Lower leg skin (tissue), 4 donors: ENCODE measurements at regions not wholly inside any gene's neighbourhood (a gene's known extent, or its start where the extent isn't known, plus 50 kb on each side); places are given as distances from the start of the nearest gene placed in this dataset.

Experiments used
- DNase-seq, 2 donors: peaks; one replicate each; pipeline ENCODE4 v3.0.0-alpha.2; 2019; ENCODE audit warnings: low spot score in 2 of 2
- H3K4me3 ChIP-seq: fragments of 200-600 bp; sonication (generic); 2 replicates; pipeline ENCODE4 v1.5.1; 2017; ENCODE audit warnings: mild to moderate bottlenecking, low read depth; ENCODE audit not compliant: poor library complexity, severe bottlenecking
- POLR2A ChIP-seq, 2 donors: fragments of 450-650 bp; IDR thresholded peaks; one replicate each; pipeline ENCODE4 v1.6.1; 2016 to 2017; ENCODE audit warnings: antibody characterized with exemption in 2 of 2, mild to moderate bottlenecking in 1 of 2, moderate library complexity in 1 of 2
- WGBS, 2 donors: methylation state at CpG; one replicate each; pipeline ENCODE4 v1.1.5; 2018; 5-methylcytosine and 5-hydroxymethylcytosine counted together
- intact Hi-C: fragments of 100-400 bp; cut with DNase I; formaldehyde crosslinking; loops from one replicate; pipeline ENCODE4 v1.15.0; 2023; ENCODE audit warnings: low total_unique reads
- microRNA counts, 2 donors: library from miRNA; unstranded; fragments of <30 nt; microRNA quantifications; one replicate each; lab custom pipeline; 2016
- microRNA-seq, 2 donors: library from miRNA; unstranded; fragments of <30 nt; microRNA quantifications; one replicate each; pipeline ENCODE4, GENCODE V29; 2016; ENCODE audit warnings: borderline replicate concordance in 2 of 2, borderline number of aligned reads in 1 of 2
- TF ChIP-seq, protein P1 (sequence below), 3 donors: fragments of 450-650 bp; IDR thresholded peaks; one replicate each; pipeline ENCODE4 v1.5.1; 2016; ENCODE audit warnings: antibody characterized with exemption in 3 of 3, mild to moderate bottlenecking in 3 of 3, moderate library complexity in 2 of 3

DNA sequence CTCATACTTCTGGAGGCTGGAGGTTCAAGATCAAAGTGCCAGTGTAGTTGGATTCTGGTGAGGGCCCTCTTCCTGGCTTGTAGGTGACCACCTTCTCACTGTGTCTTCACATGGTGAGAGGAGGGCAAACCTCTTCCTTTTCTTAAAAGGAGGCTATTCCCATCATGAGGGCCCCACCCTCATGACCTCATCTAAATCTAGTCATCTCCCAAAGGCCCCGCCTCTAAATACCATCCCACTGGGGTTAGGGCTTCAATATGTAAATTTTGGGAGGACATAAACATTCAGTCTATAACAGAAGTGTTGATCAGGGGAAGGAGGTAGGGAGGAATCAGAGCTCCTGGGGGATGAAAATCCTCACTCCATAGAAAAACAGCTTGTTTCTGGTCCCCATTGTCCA lies 60.8 kb upstream of the DIPK2B start:
- DNase-seq, result no peak
- H3K4me3 ChIP-seq, result no peak overlapping the region
- 75 to 100% methylated on average over 1 of the region's 1 CpG for WGBS, 2 donors
- no peak for TF ChIP-seq POLR2A (IDR thresholded peaks at IDR 0.05)
- TF ChIP-seq, protein P1, sequence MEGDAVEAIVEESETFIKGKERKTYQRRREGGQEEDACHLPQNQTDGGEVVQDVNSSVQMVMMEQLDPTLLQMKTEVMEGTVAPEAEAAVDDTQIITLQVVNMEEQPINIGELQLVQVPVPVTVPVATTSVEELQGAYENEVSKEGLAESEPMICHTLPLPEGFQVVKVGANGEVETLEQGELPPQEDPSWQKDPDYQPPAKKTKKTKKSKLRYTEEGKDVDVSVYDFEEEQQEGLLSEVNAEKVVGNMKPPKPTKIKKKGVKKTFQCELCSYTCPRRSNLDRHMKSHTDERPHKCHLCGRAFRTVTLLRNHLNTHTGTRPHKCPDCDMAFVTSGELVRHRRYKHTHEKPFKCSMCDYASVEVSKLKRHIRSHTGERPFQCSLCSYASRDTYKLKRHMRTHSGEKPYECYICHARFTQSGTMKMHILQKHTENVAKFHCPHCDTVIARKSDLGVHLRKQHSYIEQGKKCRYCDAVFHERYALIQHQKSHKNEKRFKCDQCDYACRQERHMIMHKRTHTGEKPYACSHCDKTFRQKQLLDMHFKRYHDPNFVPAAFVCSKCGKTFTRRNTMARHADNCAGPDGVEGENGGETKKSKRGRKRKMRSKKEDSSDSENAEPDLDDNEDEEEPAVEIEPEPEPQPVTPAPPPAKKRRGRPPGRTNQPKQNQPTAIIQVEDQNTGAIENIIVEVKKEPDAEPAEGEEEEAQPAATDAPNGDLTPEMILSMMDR (IDR thresholded peaks at IDR 0.05), result no peak
- intact Hi-C loops, result no loop called here

DNA sequence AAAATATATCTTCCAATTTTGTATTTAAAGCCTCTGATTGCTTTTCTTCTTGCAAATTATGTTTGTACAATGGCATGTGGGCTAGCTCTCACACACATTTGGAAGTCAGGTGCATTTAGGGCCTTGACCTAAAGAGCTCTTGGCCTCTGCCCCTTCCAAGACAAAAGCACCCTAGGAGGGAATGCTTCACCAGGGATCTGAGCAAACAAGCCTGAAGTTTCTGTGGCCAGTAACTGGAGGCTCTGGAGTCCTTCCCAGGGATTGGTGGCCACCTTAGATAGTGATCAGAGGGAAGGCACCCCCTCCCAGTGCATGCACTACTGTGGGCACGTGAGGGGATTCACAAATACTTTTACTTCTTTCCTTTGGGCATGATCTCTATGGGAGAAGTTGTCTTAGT lies 60.3 kb upstream of the DIPK2B start:
- intact Hi-C loops, result no loop called here
- no peak overlapping the region for H3K4me3 ChIP-seq
- no peak for DNase-seq
- no peak for TF ChIP-seq POLR2A (IDR thresholded peaks at IDR 0.05)
- TF ChIP-seq, protein P1 (IDR thresholded peaks at IDR 0.05), result no peak
- 57 to 82% methylated on average over 1 of the region's 1 CpG for WGBS, 2 donors

DNA sequence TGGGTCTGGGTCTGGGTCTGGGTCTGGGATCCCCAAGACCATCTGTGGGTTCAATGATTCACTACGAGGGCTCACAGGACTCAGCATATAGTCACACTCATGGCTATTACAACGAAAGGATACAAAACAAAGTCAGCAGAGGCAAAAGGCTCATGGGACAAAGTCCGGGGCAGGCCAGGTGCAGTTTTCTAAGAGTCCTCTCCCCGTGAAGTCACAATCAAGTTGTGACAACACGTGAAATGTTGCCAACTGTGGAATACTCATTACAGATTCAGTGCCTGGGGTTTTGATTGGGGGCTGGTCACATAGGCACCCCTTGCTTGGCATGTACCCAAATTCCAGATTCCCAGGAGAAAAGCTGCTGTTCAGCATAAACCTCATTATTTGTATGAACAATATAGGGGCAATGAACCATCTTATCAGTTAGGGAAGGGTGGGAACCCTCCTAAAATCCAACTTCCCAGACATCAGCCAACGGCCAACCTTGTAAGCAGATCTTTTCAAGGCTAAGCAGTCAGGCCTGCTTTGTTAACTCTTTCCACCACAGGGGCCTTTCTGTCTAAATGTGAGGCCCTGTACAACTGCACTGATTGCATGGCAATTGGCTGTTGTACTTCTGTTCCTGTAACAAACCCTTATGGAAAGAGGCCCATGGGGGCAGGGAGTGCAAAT lies 58.2 kb upstream of the DIPK2B start:
- no peak overlapping the region for H3K4me3 ChIP-seq
- 74 to 77% methylated on average over 6 of the region's 6 CpGs for WGBS, 2 donors
- intact Hi-C loops, result no loop called here
- TF ChIP-seq, protein P1 (IDR thresholded peaks at IDR 0.05), result no peak
- no peak for TF ChIP-seq POLR2A (IDR thresholded peaks at IDR 0.05)
- DNase-seq, result no peak

MicroRNAs encoded in the stretch of these regions (microRNA counts, 767-probe panel; counts per million panel counts)
- 0 to 358 counts per million in 2 donors for microRNA hsa-miR-221-3p (lab: Ali Mortazavi, UCI)
- microRNA hsa-miR-222-3p (lab: Ali Mortazavi, UCI), result 11,286 to 13,188 counts per million in 2 donors

Small RNA genes lying in the stretch of these regions (microRNA-seq; reads per million reads assigned to microRNA genes)
- gene MIR221 (7,428 to 7,748 reads per million in 2 donors), gene MIR222 (3,117 to 3,589 reads per million in 2 donors)
